Peyer's patch (tissue), 4 donors: ENCODE measurements at regions not wholly inside any gene's neighbourhood (a gene's known extent, or its start where the extent isn't known, plus 50 kb on each side); places are given as distances from the start of the nearest gene placed in this dataset.

Source experiments
- DNase-seq, 3 donors: peaks; one replicate each; pipeline ENCODE4 v3.0.0-alpha.2; 2017 to 2019
- H3K27ac ChIP-seq, 4 donors: fragments of 200-600 bp; sonication (generic); one replicate each; pipeline ENCODE4 v1.5.1; 2016 to 2019
- H3K27me3 ChIP-seq, 2 donors: fragments of 200-600 bp; sonication (generic); one replicate each; pipeline ENCODE4 v1.5.1; 2019
- H3K36me3 ChIP-seq, 3 donors: fragments of 200-600 bp; sonication (generic); one replicate each; pipeline ENCODE4 v1.5.1; 2016 to 2019
- H3K4me1 ChIP-seq, 4 donors: fragments of 200-600 bp; sonication (generic); one replicate each; pipeline ENCODE4 v1.5.1; 2016 to 2019
- H3K4me3 ChIP-seq, 4 donors: fragments of 200-600 bp; sonication (generic); 1 replicate in 3 of 4; 2 replicates in 1 of 4; pipeline ENCODE4 v1.5.1; 2016 to 2019; ENCODE audit warnings: mild to moderate bottlenecking in 1 of 4
- H3K9me3 ChIP-seq, 4 donors: fragments of 200-600 bp; sonication (generic); one replicate each; pipeline ENCODE4 v1.5.1; 2016 to 2019; ENCODE audit warnings: mild to moderate bottlenecking in 1 of 4
- POLR2A ChIP-seq, 2 donors: fragments of 450-650 bp; IDR thresholded peaks; one replicate each; pipeline ENCODE4 v1.5.1; 2017; ENCODE audit warnings: antibody characterized with exemption in 2 of 2, mild to moderate bottlenecking in 2 of 2, moderate library complexity in 2 of 2
- TF ChIP-seq, protein P1 (sequence below), 6 experiments: fragments of 450-650 bp in 4 of 6; fragments of 200-600 bp in 2 of 6; sonication (generic) in 1 of 6; IDR thresholded peaks; one replicate each; pipeline ENCODE4 v1.5.1; 2017 to 2019; ENCODE audit warnings: antibody characterized with exemption in 6 of 6, mild to moderate bottlenecking in 3 of 6, moderate library complexity in 1 of 6

- Histone ChIP-seq H3K9me3 (no peaks in the 10 kb centered on the region), H3K4me1 (no peaks in the 10 kb centered on the region), H3K27ac (no peak overlapping the region), H3K36me3 (no peaks in the 10 kb centered on the region), H3K27me3 (no peaks in the 10 kb centered on the region), H3K4me3 (no peak overlapping the region)
- no peak for DNase-seq
- no peak for TF ChIP-seq POLR2A (IDR thresholded peaks at IDR 0.05)
- TF ChIP-seq, protein P1, sequence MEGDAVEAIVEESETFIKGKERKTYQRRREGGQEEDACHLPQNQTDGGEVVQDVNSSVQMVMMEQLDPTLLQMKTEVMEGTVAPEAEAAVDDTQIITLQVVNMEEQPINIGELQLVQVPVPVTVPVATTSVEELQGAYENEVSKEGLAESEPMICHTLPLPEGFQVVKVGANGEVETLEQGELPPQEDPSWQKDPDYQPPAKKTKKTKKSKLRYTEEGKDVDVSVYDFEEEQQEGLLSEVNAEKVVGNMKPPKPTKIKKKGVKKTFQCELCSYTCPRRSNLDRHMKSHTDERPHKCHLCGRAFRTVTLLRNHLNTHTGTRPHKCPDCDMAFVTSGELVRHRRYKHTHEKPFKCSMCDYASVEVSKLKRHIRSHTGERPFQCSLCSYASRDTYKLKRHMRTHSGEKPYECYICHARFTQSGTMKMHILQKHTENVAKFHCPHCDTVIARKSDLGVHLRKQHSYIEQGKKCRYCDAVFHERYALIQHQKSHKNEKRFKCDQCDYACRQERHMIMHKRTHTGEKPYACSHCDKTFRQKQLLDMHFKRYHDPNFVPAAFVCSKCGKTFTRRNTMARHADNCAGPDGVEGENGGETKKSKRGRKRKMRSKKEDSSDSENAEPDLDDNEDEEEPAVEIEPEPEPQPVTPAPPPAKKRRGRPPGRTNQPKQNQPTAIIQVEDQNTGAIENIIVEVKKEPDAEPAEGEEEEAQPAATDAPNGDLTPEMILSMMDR (IDR thresholded peaks at IDR 0.05): no peak
Measured at GRCh38 chr7:32200646-32201045, 130.4 kb upstream of the PDE1C start.

DNA sequence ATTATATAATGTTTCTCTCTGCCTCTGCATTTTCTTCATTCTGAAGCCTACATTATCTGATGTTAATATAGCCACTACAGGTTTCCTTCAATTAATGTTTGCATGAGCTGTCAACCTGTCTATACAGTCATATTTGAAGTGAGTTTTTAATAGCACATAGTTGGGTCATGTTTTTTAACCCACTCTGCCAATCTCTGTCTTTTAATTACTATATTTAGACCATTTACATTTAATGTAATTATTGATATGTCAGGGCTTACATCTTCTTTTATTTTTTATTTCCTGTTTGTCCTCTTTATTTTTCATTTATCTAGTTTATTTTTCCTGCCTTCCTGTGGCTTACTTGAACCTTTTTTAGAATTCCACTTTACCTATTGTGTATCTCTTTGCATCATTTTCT is 124.3 kb upstream of the PDE1C start:
- no peak overlapping the region for H3K27ac ChIP-seq
- H3K9me3 ChIP-seq: no peaks in the 10 kb centered on the region
- H3K27me3 ChIP-seq: no peaks in the 10 kb centered on the region
- DNase-seq: no peak
- H3K4me3 ChIP-seq: no peak overlapping the region
- no peaks in the 10 kb centered on the region for H3K4me1 ChIP-seq
- no peaks in the 10 kb centered on the region for H3K36me3 ChIP-seq
- TF ChIP-seq POLR2A (IDR thresholded peaks at IDR 0.05): no peak
- TF ChIP-seq, protein P1 (IDR thresholded peaks at IDR 0.05): no peak

DNA sequence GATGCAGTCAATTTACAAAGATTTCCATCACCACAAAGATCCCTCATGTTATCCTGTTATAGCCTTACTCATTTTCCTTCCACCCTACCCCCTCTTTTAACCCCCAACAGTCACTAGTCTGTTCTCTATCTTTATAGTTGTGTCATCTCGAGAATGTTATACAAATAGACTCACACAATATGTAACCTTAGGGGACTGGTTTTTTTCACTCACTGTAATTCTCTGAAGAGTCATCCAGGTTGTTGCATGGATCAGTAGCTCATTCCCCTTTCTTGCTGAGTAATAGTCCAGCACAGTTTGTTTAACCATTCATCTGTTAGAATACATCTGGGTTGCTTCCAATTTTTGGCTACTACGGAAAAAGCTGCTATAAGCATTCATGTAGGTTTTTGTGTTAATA is 121.1 kb upstream of the PDE1C start:
- H3K27ac ChIP-seq: no peak overlapping the region
- no peak overlapping the region for H3K4me3 ChIP-seq
- no peaks in the 10 kb centered on the region for H3K4me1 ChIP-seq
- H3K27me3 ChIP-seq: no peaks in the 10 kb centered on the region
- no peak for DNase-seq
- TF ChIP-seq, protein P1 (IDR thresholded peaks at IDR 0.05): no peak
- no peak for TF ChIP-seq POLR2A (IDR thresholded peaks at IDR 0.05)
- H3K36me3 ChIP-seq: no peaks in the 10 kb centered on the region
- no peaks in the 10 kb centered on the region for H3K9me3 ChIP-seq

DNA sequence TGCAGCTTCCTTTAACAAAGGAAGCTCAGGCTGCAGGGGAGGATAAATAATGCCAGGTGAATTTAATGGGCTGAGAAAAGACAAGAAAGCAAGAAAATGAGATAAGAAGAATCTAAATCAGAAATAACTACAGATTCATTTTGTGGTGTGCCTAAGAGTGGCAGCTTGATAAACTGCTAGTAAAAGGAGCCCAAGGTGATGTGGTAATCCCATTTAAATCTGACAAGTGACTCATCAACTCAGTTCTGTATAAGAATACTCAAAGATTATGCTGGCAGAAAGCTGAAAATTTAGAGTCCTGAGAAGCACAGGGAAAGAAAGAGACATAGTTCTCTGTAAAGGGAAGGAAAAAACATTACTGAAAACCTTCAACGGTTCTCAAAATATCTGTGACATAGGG is 109.4 kb upstream of the PDE1C start:
- Histone ChIP-seq H3K36me3 (no peaks in the 10 kb centered on the region), H3K9me3 (no peaks in the 10 kb centered on the region), H3K27me3 (no peaks in the 10 kb centered on the region), H3K27ac (no peak overlapping the region), H3K4me3 (no peak overlapping the region), H3K4me1 (no peaks in the 10 kb centered on the region)
- TF ChIP-seq POLR2A (IDR thresholded peaks at IDR 0.05): no peak
- TF ChIP-seq, protein P1 (IDR thresholded peaks at IDR 0.05): no peak
- DNase-seq: no peak

DNA sequence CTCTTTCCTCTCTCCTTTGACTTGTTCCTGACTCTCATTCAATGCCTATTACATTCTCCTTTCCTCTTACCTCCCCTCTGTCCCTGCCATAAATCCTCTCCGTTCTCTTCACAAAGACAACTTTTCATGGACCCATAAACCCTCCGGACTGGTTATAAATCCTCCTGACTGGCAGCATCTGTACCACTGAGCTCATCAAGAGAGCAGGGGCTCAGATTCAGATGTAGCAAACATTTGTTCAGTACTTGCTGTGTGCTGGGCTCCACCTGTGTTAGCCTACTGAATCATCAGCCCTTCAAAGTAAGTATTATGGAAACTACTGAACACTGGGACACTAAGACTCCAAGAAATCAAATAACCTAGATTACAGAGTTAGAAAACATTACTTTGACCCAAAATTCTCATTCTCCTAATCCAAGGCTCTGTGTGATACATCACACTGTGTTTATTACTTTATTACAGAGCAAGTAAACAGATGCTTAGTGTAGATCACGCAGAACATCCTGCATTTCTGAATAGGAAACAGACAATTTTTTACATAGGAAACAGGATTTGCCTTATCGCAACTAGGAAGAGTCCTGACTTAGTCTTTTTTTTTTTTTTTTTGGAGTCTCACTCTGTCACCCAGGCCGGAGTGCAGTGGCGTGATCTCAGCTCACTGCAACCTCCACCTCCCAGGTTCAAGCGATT is 108.6 kb upstream of the PDE1C start:
- Histone ChIP-seq H3K36me3 (no peaks in the 10 kb centered on the region), H3K27ac (no peak overlapping the region), H3K9me3 (no peaks in the 10 kb centered on the region), H3K4me1 (no peaks in the 10 kb centered on the region), H3K27me3 (no peaks in the 10 kb centered on the region), H3K4me3 (no peak overlapping the region)
- TF ChIP-seq, protein P1 (IDR thresholded peaks at IDR 0.05): no peak
- no peak for TF ChIP-seq POLR2A (IDR thresholded peaks at IDR 0.05)
- DNase-seq: no peak

DNA sequence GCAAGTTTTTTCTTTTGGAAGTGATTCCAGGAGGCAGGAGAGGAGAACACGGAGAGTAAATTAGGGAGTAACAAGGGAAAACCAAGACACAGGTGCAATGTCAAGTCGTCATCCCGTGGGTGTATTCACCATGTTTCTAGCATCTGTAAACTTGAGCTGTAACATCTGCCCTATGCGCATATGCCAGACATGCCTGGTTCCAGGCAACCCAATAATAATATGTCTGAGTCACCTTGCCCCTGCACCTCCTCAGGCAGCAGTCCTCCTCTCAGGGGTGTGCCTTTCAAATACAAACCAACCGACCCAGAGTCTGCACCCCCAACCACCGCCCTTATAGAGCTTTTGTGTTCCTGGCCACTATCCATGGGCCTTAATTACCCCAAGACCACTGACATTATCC is 107.0 kb upstream of the PDE1C start:
- no peaks in the 10 kb centered on the region for H3K27me3 ChIP-seq
- no peak overlapping the region for H3K27ac ChIP-seq
- H3K4me3 ChIP-seq: no peak overlapping the region
- H3K4me1 ChIP-seq: no peaks in the 10 kb centered on the region
- no peaks in the 10 kb centered on the region for H3K9me3 ChIP-seq
- TF ChIP-seq, protein P1 (IDR thresholded peaks at IDR 0.05): no peak
- TF ChIP-seq POLR2A (IDR thresholded peaks at IDR 0.05): no peak
- no peak for DNase-seq
- no peaks in the 10 kb centered on the region for H3K36me3 ChIP-seq
